Chondrocyte (in vitro differentiated cells): ENCODE measurements at regions not wholly inside any gene's neighbourhood (a gene's known extent, or its start where the extent isn't known, plus 50 kb on each side); places are given as distances from the start of the nearest gene placed in this dataset.

ENCODE experiments used
- DNase-seq: peaks from one replicate; pipeline ENCODE4 v3.0.0; 2021; ENCODE audit warnings: mixed read lengths, low spot score
- H3K27ac Mint-ChIP-seq: one replicate; pipeline ENCODE4 v1.8.0; 2021; ENCODE audit warnings: mild to moderate bottlenecking, moderate library complexity, mixed read lengths; ENCODE audit not compliant: unreplicated experiment
- H3K27me3 Mint-ChIP-seq: 2 replicates; pipeline ENCODE4 v1.8.0; 2021; ENCODE audit warnings: low read depth, mixed read lengths
- H3K36me3 Mint-ChIP-seq: 2 replicates; pipeline ENCODE4 v1.8.0; 2021; ENCODE audit warnings: low read depth, mixed read lengths
- H3K4me1 Mint-ChIP-seq: 2 replicates; pipeline ENCODE4 v1.8.0; 2021; ENCODE audit warnings: low read depth, mild to moderate bottlenecking, mixed read lengths
- H3K4me3 Mint-ChIP-seq: one replicate; pipeline ENCODE4 v1.8.0; 2021; ENCODE audit warnings: mild to moderate bottlenecking, moderate library complexity, mixed read lengths; ENCODE audit not compliant: unreplicated experiment
- H3K9me3 Mint-ChIP-seq: 2 replicates; pipeline ENCODE4 v1.8.0; 2021; ENCODE audit warnings: low read depth, mixed read lengths
- CTCF ChIP-seq: fragments of 200-600 bp; sonication (generic); IDR thresholded peaks from 2 replicates; pipeline ENCODE4 v1.5.0; 2021; ENCODE audit warnings: antibody characterized with exemption, mild to moderate bottlenecking, moderate library complexity

DNA sequence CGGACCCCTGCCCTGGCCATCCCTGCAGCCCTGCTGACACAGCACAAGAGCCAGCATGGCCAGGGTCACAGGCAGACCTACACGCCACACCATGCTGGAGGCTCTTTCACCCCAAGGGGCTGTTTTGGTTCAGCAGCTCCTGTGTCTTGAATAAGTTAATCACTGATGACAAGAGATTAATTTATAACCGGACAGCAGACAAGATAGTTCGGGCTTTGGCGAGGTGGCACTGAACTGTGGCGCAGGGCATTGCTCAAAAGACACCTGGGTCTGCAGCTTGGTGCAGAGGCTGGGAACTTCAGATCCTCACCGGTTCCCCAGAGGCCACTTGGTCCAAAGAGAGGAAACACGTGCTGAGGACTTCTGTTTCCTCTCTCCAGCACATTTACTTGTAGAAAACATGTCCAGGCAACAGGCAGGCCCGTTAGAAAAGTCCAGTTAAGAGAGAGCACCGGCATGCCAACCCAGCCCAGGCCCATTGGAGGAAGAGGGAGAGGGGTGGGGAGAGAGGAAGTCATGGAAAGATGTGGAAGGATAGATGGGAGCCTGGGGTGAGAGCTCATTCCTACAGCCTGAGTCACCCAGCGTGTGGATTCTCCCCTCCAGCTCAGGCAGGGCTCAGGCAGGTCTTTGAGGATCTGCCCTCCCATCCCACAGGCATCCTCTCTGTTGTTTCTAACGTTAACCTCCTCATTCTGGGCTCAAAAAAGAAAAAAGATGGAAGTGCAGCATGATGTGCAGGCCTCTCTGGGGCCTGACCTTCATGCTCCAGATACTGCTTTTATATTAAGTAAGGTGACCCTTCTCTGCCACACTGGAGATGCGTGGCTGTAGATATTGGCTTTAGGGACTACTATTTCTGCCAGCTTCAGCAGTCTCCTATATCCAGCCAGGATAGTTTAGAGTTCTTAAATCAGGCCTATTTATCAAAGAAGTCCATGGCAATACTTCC is 80.0 kb upstream of the HNF1B start:
- H3K27ac Mint-ChIP-seq = peak overlapping the region; percentile 86

DNA sequence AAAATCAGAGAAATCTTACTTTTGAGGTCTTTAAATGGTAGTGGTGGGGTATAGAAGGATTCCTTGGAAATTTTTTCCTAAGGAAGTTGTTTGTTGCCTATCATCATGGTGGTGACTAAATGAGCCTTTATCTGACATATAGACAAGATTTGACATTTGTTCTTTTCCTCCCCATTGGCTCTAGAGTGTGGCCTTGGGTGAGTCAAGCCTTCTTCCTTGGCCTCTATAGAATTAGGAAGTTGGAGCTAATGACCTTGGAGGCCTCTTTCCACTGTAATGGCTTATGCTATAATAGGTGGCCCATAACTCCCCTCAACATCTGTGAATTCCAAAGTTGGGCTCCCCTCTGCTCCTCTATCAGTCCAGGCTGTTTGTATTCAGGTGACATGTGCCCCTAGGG is 79.1 kb upstream of the HNF1B start:
- no peaks in the 10 kb centered on the region for H3K9me3 Mint-ChIP-seq

More for the DNA sequence above, 80.0 kb upstream of the HNF1B start:
- no peak for DNase-seq
- no peak for TF ChIP-seq CTCF
- H3K9me3 Mint-ChIP-seq = no peaks in the 10 kb centered on the region
- H3K27me3 Mint-ChIP-seq = no peaks in the 10 kb centered on the region
- H3K36me3 Mint-ChIP-seq = no peaks in the 10 kb centered on the region
- peaks cover 50% of the 10 kb centered on the region for H3K4me1 Mint-ChIP-seq
- H3K4me3 Mint-ChIP-seq = no peak overlapping the region

GRCh38 chr17:37820995-37821713 is 76.3 kb upstream of the HNF1B start:
- Mint-ChIP-seq H3K27ac (peak overlapping the region; percentile 68), H3K4me1 (peaks cover 53% of the 10 kb centered on the region), H3K27me3 (no peaks in the 10 kb centered on the region), H3K4me3 (no peak overlapping the region), H3K36me3 (no peaks in the 10 kb centered on the region), H3K9me3 (no peaks in the 10 kb centered on the region)
- no peak for TF ChIP-seq CTCF
- DNase-seq = no peak

More for the DNA sequence above, 79.1 kb upstream of the HNF1B start:
- Mint-ChIP-seq H3K4me3 (no peak overlapping the region), H3K27me3 (no peaks in the 10 kb centered on the region), H3K4me1 (peaks cover 57% of the 10 kb centered on the region), H3K27ac (peak overlapping the region; percentile 86), H3K36me3 (no peaks in the 10 kb centered on the region)
- DNase-seq = no peak
- TF ChIP-seq CTCF = no peak

DNA sequence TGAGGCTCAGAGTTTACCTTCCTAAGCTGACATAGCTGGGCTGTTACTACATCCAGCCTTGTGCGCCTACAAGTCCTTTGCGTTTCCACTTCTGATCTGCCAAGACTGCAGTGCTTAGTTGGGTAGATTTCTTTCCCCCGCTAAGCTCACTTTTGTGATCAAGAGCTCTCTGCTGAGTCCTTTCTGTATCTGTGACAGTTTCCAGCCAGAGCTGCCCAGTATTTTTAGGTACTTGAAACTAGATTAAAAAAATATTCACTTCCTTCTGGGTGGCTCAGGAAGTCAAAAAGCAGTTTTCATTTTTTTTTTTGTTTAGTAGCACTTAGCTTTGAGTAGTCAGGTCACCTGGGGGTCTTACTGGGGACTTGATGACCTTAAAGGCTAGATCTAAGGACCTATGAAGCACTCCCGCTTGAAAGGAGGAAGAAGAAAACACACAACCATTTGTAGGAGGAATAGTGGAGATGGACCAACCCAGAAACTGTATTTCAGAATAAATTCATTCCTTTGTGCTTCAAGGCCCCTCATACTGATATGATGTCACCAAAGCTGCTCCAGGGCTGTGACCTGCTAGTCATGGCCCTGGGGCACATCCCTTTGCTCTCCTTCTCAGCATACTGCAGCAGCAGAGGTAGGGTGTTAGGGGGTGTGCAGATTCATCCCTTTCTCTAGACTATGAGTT is 75.6 kb upstream of the HNF1B start:
- Mint-ChIP-seq H3K27ac (peak overlapping the region; percentile 68), H3K36me3 (no peaks in the 10 kb centered on the region), H3K4me1 (peaks cover 55% of the 10 kb centered on the region), H3K9me3 (no peaks in the 10 kb centered on the region), H3K4me3 (no peak overlapping the region), H3K27me3 (no peaks in the 10 kb centered on the region)
- TF ChIP-seq CTCF = no peak
- no peak for DNase-seq

DNA sequence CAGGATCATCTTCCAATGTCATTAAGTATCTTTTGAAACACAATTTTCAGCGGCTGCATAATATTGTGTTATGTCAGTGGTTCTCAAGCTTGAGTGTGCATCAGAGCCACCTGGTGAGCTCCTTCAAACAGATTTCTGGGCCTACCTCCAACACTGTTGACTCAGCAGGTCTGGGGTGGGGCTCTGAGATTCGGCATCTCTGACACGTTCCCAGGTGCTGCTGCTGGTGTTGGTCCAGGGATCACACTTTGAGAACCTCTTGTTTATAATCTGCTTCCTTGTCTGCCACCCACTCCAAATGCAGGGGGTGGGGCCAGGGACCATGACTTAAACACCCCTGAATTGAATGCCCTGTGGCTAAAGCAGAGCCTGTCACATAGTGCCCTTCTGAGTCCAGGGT is 73.8 kb upstream of the HNF1B start:
- Mint-ChIP-seq H3K4me3 (no peak overlapping the region), H3K27ac (no peak overlapping the region), H3K9me3 (no peaks in the 10 kb centered on the region), H3K36me3 (no peaks in the 10 kb centered on the region), H3K4me1 (peaks cover 58% of the 10 kb centered on the region), H3K27me3 (no peaks in the 10 kb centered on the region)
- no peak for TF ChIP-seq CTCF
- no peak for DNase-seq
